HG03025 (cell line): ENCODE measurements at regions not wholly inside any gene's neighbourhood (a gene's known extent, or its start where the extent isn't known, plus 50 kb on each side); places are given as distances from the start of the nearest gene placed in this dataset.

Experiments
- ATAC-seq: cut with Tn5 transposase; IDR thresholded peaks from one replicate; pipeline ENCODE4 v1.9.1; 2021; ENCODE audit warnings: mild to moderate bottlenecking, moderate library complexity; ENCODE audit not compliant: unreplicated experiment, low FRiP score

- ATAC-seq, result no peak
Measured at GRCh38 chr10:131517781-131518180, 206.3 kb upstream of the TCERG1L start.

- ATAC-seq, result no peak
Measured at GRCh38 chr10:131519723-131520605, 208.4 kb upstream of the TCERG1L start.

GRCh38 chr10:131531265-131532190, 220.0 kb upstream of the TCERG1L start:
- ATAC-seq, result no peak

GRCh38 chr10:131532291-131532690, 220.8 kb upstream of the TCERG1L start:
- ATAC-seq, result no peak

- no peak for ATAC-seq
Measured at GRCh38 chr10:131532745-131533341, 221.3 kb upstream of the TCERG1L start.

- ATAC-seq, result no peak
Measured at GRCh38 chr10:131533846-131534526, 222.5 kb upstream of the TCERG1L start.

- ATAC-seq, result no peak
Measured at GRCh38 chr10:131534836-131535235, 223.3 kb upstream of the TCERG1L start.

GRCh38 chr10:131536676-131537075, 225.2 kb upstream of the TCERG1L start:
- ATAC-seq, result no peak

GRCh38 chr10:131537281-131537680, 225.8 kb upstream of the TCERG1L start:
- no peak for ATAC-seq

GRCh38 chr10:131544495-131544894, 233.0 kb upstream of the TCERG1L start:
- no peak for ATAC-seq

- no peak for ATAC-seq
Measured at GRCh38 chr10:131546086-131546810, 234.7 kb upstream of the TCERG1L start.

GRCh38 chr10:131547129-131547799, 235.7 kb upstream of the TCERG1L start:
- ATAC-seq, result no peak

- ATAC-seq, result no peak
Measured at GRCh38 chr10:131548176-131548575, 236.7 kb upstream of the TCERG1L start.

- ATAC-seq, result no peak
Measured at GRCh38 chr10:131549116-131549515, 237.6 kb upstream of the TCERG1L start.

- ATAC-seq, result no peak
Measured at GRCh38 chr10:131553121-131553520, 241.6 kb upstream of the TCERG1L start.

GRCh38 chr10:131553581-131553980, 242.1 kb upstream of the TCERG1L start:
- no peak for ATAC-seq

- ATAC-seq, result no peak
Measured at GRCh38 chr10:131554821-131555220, 243.3 kb upstream of the TCERG1L start.

GRCh38 chr10:131555406-131555805, 243.9 kb upstream of the TCERG1L start:
- no peak for ATAC-seq
